Activated T-cell treated with anti-CD3 and anti-CD28 coated beads for 24 hours (primary cell): ENCODE measurements at regions not wholly inside any gene's neighbourhood (a gene's known extent, or its start where the extent isn't known, plus 50 kb on each side); places are given as distances from the start of the nearest gene placed in this dataset.
A peak's percentile ranks its signal among the peaks of the same experiment; 100 is the strongest.
"Not testable (repeated sequence)": the region's sequence is repeated elsewhere in the genome, so short reads cannot be mapped to it uniquely, and the experiment has no call there.

Experiments used
- DNase-seq: peaks from one replicate; pipeline ENCODE4 v3.0.0-alpha.2; 2020; ENCODE audit warnings: low read depth

DNA sequence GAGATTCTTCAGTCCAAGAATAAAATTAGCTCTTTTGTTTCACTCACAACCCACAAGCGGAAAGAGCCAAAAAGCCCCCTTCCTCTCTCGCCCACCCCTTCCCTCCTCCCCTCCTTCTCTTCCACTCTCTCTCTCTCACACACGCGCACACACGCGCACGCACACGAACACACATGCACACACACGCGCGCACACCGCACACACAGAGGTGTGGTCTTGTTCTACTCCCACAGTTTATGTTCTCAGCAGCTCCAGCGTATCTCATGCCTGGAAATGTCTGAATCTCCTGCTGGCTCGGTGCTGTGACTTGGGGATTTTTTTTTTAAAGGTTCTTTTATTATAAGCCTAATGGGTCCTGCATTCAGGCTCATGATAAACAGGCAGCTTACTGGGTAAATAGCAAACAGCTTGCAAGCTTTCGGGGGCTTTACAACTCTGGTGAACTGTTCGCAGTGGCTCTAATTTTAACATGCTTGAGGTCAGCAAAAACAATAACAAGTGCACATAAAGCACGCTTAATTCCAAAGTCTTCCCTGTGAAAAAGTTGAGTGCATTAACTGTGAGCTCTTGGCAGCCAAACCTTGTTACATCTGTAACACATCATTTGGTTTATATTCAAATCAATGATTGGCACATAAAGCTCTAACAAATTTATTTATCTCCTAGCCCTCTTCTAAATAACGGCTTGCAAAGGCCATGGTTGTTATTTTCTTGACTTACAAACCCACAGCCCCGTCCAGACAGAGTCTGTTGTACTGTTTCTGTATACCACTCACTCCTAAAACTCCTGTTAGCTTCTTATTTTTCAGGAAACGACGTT lies 424.1 kb upstream of the MGMT start:
- DNase-seq, result no peak

DNA sequence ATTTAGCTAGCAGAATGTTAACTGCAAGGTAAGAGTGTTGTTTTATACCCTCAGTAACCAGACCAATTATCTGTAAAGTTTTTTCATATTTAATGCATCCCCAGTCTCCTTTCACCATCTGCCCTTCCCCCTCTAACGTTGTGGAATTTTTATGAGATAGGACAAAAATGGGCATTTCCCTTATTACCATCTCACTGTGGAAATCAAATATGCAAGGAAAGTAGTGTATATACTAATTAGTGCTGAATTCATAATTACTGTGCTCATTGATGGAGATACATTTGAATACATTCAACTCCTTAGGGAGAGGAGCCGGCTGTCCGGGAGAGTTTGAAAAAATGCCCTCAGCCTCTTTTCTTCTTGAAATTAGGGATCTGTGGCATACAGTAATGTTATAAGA lies 423.4 kb upstream of the MGMT start:
- DNase-seq, result no peak

DNA sequence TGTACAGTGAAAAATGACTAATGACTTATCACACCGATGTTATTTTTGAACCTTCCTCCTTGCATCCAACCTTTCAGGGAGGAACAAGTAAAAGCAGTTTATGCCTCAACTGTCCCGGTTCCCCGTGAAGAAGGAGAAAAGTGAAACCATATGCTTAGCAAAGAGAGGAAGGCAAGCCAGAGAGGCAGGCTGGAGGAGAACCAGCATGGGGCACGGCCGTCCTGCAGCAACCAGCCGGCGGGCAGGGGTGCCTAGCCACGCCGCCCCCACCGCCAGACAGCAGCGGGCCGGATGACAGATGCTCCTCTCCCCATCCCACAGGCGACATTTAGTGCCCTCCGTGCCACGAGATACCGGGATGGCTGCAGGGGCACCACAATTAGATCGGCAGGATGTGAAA lies 421.4 kb upstream of the MGMT start:
- DNase-seq, result no peak

DNA sequence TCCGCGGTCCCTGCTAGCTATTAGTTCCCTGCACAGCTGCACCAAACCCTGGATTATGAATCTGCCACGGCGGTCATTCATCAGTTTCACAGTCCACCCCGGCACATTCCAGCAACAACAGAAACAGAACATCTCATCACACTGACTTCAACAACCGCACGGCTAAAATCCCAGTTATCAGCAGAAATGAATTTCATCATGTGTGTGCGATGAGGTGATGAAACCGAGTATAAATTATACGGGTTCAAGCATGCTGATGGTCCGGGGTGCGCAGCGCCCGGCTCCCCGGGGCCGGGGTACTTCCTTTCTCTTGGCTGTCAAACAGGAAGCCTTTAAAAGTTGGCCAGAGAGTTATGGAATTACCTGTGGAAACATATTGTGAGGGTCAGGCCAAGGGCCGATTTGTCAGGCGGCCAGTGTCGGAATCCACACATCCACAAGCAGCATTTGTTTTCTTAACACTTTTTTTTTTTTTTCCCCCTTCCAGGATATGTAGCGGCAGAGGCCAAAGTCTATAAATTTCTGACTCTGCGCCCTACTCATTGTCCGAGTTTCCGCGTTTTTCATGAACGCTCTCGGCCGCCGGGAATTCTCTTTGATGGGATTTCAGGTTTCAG lies 420.9 kb upstream of the MGMT start:
- no peak for DNase-seq

DNA sequence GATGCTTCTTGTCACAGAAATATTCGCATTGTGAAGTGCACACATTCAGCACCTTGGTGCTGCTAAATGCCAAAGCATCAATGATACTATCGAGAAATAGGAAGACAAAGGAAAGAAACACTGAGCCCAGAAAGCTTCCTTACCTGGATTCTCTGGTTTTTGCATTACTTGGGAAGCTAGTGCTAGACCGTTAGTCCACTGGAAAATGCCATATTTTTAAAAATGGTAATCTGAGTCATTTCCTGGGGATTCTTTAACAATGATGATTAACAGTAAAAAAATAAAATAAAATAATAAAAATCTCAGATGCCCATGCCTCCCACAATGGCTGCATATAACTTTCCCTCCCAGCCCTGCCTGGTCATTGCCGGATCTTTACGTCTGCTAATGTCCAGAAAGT lies 420.1 kb upstream of the MGMT start:
- DNase-seq, result no peak

DNA sequence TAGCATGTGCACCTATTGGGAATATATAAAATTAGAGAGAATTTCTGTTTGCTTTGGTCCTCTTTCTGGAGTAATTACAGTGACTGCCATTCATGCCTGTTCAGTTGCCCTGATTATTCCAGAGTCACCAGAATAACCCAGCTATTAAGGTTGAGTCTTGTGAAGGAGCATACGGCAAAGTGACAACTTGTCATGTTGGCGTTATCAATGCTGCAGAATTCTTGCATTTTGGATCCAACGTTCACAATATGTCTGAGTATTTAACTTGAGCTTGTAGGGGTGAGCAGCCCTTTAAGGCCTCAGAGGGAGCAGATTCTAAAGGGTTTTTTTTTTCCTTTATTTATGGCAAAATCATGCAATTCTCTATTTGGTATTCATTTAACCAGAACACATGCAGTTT lies 419.4 kb upstream of the MGMT start:
- no peak for DNase-seq

DNA sequence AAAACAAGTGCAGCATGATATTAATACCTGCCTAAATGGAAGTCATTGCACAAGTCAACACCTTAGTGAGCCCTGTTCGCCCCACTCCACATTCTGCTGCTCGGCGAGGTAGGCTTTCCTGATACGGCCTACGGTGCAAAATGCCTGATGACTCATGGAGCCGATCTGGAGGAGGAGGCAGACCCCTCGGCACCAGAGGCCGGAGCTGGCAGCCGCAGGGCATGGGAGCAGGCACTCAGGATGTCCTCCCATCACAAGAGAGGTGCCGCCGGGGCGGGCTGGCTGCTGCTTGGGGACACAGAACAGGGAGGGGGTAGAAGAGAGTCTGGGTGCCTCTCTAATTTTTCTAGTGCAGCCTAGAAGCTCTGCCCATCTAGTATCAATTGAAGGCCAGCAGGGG lies 418.5 kb upstream of the MGMT start:
- DNase-seq, result no peak

DNA sequence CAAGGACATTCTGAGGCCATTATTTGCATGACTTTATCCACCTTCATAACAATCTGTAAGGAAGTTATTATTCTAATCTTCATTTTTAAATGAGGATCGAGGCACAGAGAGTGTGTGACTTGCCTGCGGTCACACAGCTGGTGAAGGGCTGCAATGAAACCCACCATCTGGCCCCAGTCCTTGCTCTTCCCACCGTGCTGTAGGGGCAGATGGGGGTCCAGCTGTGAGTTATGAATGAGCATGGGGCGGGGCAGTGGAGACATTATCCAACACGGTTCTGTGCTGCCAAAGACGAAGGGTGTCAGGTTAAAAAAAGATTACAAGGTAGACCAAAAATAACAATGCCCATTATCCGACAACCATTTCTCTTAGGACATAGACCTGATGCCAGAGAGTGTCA lies 417.5 kb upstream of the MGMT start:
- DNase-seq, result no peak

DNA sequence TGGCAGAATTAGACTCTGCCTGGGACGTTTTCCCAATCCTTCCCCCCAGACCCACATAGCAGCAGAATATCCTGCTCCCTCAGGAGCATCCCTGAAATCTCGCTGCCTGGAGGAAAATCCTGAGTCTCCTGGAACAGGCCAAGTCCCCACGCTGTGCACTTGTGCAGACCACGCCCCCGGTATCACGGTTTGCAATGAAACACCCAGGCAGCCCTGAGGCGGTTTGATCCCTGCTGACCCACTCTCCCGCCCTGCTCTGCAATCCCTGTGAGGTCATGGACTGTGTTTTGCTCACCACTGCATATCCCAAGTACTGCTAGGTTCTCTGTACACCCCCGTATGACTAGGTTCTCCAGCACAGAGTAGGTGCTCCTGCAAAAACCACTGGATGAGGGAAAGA lies 411.8 kb upstream of the MGMT start:
- no peak for DNase-seq

DNA sequence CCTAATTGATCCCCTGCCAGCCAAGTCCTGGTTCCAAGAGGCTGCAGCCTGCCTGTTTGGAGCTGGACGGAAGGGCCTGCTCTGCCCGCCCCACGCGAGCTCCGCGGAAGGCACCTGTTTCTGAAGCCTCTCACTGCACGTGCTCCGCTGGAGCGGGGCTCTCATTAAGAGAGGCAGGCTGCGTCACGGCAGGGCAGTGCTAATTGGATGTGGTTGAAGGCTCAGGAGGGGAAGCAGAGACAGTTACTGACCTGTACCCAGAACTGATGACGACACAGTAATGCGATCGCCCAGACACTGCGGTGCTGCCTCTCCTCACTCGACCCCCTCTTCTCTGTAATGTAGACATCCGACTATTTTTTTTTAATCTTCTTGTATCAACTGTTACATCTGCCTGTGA lies 411.1 kb upstream of the MGMT start:
- DNase-seq, result no peak

DNA sequence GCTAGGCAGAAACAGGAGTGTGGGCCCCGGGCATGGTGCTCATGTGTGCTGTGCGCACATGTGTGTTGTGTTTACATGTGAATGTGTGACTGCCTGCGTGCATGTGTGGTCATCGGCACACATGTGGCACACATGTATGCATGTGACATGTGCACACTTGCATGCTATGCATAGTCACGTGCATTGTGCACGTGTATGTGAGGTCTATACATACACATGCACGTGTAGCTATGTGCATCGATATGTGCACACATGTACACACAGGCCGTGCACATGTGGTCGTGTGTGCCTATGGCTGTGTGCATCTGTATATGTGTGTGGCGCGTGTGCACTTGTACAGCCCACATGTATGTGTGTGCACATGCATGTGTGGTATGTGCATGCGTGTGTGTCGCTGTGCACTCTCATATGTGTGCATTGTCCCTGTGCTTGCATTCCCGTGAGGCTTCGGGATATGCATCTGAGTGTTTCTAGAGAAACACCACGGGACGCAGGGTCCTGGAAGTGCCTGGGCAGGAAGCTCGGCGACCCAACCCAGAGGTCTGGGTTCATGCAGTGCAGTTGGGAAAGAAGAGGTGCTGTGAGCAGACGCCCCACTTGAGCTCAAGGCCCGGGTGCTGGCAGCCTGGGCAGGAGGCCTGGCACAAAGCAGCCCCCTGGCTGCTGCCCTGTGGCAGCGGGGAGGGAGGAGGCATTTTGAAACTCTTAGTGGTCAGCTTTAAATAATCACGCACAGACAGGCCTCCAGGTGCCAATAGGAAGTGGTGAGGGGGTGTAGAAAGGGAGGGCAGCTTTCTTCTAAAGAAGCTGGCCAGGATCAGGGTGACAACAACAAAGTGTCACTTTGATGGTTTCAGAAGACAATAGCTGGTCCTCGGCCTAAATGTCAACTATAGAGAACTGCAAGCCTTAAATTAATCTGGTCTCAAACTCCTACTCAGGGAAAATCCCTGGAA lies 410.0 kb upstream of the MGMT start:
- DNase-seq, result no peak

DNA sequence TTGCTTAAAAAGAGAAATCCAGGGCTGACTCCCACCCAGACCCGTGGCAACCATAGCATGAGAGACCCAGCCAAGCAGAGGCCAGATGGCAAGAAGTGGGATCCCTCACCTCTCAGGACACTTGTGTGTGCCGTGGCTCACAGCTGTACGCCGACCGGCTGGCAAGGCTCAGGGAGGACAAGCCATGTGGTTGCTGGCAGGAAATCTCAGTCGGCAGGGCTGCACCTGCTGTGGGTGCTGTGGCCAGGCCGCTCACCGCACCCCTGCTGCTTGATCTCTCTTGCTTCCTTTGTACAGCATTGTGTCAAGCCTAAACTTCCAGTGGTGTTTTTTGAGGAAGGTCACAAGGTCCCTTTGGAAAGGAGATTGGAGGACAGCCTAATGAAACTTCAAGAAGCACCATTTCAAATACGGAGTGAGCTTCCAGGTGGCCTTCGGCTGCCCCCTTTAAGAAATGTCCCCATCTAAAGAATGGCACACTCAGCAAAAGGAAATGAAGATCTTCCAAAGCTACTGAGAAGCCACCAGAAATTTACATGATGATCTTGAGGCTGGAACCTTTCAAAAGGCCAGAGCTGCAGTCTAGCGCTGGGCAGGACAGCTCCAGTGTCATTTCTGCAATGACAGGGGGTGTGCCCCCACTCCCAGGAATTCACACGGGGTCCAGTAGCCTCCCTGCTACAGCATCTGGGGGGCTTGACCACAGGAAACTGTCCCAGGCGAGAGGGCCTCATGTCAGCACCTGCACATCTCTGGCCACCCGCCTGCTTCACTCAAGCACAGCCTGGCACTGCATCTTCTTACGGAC lies 409.0 kb upstream of the MGMT start:
- peak; percentile 16 for DNase-seq

DNA sequence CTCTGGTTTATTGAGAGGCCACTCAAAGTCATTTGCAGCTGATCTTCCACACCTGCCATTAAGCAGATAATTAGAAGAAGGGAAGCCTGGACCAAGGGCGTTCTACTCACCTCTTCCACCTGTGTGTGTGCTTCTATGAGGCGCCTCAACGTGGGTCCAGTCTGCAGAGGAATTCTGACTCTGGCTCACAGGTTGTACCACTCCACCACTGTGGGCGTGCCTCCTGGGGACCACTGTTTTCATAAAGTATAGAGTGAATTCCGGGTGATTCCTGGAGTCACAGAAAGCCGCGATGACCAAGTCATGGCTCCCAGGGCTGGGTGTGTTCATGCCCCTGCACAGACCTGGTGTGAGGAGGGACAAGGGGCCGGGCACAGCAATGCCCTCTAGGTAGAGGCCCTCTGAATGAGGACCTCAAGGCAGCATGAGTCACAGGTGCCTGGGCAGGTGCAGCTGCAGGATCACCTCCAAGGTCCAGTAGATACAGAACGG lies 408.3 kb upstream of the MGMT start:
- no peak for DNase-seq

DNA sequence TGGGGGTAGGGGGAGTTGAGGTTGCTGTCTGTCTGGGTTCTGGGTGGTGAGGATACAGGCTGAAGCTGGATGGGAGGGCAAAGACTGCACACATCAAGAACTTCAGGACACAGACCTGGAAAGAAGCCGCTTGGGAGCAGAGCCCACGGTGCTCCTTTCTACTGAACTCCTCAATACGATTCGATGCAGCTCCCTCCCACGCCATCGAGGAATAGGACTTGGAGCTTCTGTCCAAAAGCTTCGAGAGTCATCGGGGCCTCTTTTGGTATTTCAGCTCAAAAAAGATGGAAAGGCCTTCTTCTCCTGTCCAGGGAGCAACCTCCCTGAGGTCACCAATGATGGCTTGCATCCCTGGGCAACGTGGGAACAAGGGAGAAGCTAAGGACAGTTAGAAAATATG lies 407.1 kb upstream of the MGMT start:
- no peak for DNase-seq

DNA sequence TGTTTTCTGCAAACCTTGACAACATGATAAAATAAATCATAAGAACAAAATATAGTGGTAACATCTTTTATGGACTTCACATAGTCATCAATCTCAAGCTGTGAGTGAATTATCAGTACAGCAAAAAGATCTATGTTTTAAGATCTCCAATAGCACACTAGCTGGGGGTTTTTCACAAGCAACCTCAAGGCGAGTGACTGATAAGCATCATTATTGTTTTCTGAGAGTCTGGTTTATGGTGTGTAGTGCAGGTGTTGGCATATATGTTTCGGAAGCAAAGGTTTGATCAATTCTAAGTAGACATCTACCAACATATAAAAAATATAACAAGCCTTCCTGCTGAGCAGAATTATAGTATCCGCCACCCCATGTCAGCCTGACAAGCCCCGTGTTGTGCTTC lies 403.8 kb upstream of the MGMT start:
- no peak for DNase-seq

DNA sequence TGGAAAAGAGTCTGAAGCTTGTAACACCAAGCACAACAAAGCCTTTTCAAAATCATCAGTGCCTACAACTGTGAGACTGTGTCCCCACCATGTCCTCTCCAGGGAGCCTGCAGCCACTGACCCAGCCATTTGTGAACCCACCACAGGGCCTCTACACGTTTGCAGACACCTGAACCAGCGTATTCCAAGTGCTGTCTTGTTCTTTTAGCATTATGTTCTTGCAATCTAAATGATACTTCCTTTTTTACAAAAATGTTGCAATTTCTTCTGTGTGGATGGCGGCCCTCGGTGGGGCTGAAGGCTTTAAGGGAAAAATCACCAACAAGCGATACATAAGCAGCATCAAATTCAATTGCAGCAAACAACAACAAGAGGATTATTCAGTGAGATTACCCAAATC lies 403.2 kb upstream of the MGMT start:
- no peak for DNase-seq

DNA sequence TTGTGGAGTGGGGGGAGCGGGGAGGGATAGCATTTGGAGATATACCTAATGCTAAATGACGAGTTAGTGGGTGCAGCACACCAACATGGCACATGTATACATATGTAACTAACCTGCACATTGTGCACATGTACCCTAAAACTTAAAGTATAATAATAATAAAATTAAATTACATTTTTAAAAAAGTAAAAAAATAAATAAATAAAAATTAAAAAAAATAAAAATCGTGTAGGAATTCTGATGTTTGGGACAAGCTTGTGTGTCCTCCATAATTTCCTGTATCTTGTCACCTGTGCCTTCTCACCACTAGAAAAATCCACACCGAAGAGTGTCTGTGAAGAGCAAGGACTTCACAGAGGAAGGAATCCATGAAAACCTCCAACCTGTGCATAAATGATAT lies 400.5 kb upstream of the MGMT start:
- DNase-seq, result not testable (repeated sequence)

DNA sequence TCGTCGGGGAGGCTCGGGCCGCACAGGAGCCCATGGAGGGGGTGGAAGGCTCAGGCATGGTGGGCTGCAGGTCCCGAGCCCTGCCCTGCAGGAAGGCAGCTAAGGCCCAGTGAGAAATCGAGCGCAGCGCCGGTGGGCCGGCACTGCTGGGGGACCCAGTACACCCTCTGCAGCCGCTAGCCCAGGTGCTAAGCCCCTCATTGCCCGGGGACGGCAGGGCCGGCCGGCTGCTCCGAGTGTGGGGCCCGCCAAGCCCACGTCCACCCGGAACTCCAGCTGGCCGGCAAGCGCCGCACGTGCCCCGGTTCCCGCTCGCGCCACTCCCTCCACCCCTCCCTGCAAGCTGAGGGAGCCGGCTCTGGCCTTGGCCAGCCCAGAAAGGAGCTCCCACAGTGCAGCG lies 395.6 kb upstream of the MGMT start:
- DNase-seq, result not testable (repeated sequence)

DNA sequence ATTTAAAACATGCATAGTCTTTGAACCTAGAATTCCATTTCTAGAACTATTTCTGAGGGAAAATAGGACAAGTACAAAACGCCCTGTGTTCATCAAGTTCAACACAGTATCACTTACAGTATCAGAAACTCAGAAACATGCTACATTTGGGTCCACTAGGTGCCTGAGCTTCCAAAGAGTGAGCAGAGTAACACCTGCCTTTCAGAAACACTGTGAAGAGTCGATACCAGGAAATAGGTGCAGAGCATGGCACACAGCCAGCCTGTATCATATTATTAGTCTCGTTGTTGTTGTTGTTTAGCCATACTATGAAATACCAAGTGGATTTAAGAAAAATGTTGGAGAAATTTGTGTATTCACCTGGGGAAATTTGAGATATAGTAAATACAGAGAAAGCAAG lies 392.1 kb upstream of the MGMT start:
- no peak for DNase-seq

DNA sequence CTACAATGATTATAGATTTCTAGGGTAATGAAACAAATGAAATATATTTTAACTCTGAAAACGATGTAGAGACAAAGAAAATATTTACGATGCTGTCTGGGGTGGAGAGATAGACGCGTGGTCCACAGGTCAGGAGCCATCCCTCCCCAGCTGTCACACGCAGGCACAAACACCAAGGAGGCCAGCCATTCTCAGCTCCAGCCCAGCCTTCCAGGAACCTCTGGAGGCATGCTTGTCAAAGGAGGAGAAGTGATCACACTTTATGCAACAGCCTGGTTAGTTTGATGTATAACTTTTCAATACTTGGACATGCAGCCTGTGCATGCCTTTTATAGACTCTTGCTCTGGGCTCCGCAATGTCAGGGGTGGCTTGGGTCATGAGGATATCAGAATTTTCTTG lies 391.5 kb upstream of the MGMT start:
- DNase-seq, result no peak

DNA sequence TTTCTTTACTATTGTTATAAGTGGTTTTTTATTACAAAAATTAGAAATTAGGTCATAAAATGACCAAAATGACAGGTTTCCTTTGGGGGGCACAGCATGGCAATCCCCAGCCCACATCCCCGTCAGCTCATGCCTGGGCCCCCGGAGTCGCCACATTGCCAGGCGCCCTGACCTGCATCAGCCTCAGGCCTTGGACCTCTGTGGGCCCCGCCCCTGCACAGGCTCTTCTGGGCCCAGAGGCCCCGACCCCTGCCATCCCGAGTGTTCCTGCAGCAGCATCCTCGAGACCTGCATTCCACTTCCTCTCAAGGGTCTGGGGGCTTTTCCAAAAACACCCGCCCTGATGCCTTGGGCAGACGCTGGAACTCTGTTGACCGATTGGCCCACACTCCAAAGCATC lies 391.1 kb upstream of the MGMT start:
- no peak for DNase-seq

DNA sequence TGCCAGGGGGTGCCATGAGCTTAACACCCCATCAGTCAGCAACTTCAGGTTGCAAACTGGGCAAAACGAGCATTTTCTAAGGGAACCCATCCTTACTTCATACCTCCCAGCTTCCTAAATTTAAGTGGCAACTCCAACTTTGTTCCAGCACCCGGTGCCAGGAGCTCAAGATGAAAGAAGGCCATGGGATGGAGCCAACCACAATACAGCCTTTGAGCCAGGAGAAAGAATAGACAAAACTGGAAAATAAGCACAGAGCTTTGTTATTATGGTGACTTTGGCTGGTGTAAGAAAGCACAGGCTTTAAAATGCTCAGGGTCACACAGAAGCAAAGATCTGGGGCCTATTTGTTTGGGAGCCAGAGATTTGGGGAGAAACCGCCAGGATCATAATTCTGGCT lies 388.7 kb upstream of the MGMT start:
- no peak for DNase-seq
